CD4-positive, alpha-beta memory T cell (primary cell): ENCODE measurements at regions not wholly inside any gene's neighbourhood (a gene's known extent, or its start where the extent isn't known, plus 50 kb on each side); places are given as distances from the start of the nearest gene placed in this dataset.

Source experiments
- CTCF ChIA-PET: fragments of 350-600 bp; sonication (Branson Sonifier 250); formaldehyde crosslinking; loops from one replicate; lab custom pipeline; 2021; ENCODE audit warnings: inconsistent platforms; ENCODE audit not compliant: partially characterized antibody; lab: Charles Lee
- POLR2A ChIA-PET: fragments of 350-600 bp; sonication (Branson Sonifier 250); formaldehyde crosslinking; loops from one replicate; lab custom pipeline; 2021; ENCODE audit not compliant: partially characterized antibody; lab: Charles Lee
- DNase-seq, 5 donors: peaks; one replicate each; pipeline versions ENCODE4 v3.0.0 to v3.0.0-alpha.2; 2020 to 2022; ENCODE audit warnings: mixed read lengths in 1 of 5
- H3K27ac ChIP-seq: one replicate; pipeline ENCODE4 v1.7.0; 2013; ENCODE audit warnings: low read depth, low read length
- H3K27me3 ChIP-seq: 2 replicates; pipeline ENCODE4 v1.7.0; 2013; ENCODE audit warnings: mild to moderate bottlenecking, low read length, moderate library complexity; ENCODE audit not compliant: insufficient read depth
- H3K36me3 ChIP-seq: 2 replicates; pipeline ENCODE4 v1.7.0; 2013; ENCODE audit warnings: mild to moderate bottlenecking, low read length, moderate library complexity; ENCODE audit not compliant: insufficient read depth
- H3K4me1 ChIP-seq: 2 replicates; pipeline ENCODE4 v1.7.0; 2013; ENCODE audit warnings: mild to moderate bottlenecking, low read length, moderate library complexity; ENCODE audit not compliant: insufficient read depth
- H3K4me3 ChIP-seq, 2 donors: one replicate each; pipeline ENCODE4 v1.7.0; 2013; ENCODE audit warnings: low read length in 2 of 2, mild to moderate bottlenecking in 1 of 2
- H3K9me3 ChIP-seq, 2 donors: one replicate each; pipeline ENCODE4 v1.7.0; 2013; ENCODE audit warnings: low read length in 2 of 2, control low read depth in 1 of 2; ENCODE audit not compliant: control insufficient read depth in 1 of 2
- H3K27ac Mint-ChIP-seq, 7 donors: one replicate each; pipeline ENCODE4 v1.8.0; 2020 to 2021; ENCODE audit warnings: mixed read lengths in 7 of 7, mild to moderate bottlenecking in 6 of 7, inconsistent platforms in 3 of 7, moderate library complexity in 3 of 7
- H3K27me3 Mint-ChIP-seq, 2 donors: one replicate each; pipeline ENCODE4 v1.8.0; 2020 to 2021; ENCODE audit warnings: mixed read lengths in 2 of 2
- H3K36me3 Mint-ChIP-seq, 2 donors: one replicate each; pipeline ENCODE4 v1.8.0; 2020 to 2021; ENCODE audit warnings: mixed read lengths in 2 of 2, inconsistent platforms in 1 of 2, mild to moderate bottlenecking in 1 of 2
- H3K4me1 Mint-ChIP-seq, 4 donors: one replicate each; pipeline ENCODE4 v1.8.0; 2020 to 2021; ENCODE audit warnings: mixed read lengths in 4 of 4, mild to moderate bottlenecking in 1 of 4
- H3K4me3 Mint-ChIP-seq, 8 donors: one replicate each; pipeline ENCODE4 v1.8.0; 2020 to 2021; ENCODE audit warnings: mixed read lengths in 8 of 8, mild to moderate bottlenecking in 7 of 8, moderate library complexity in 6 of 8, inconsistent platforms in 3 of 8
- H3K9me3 Mint-ChIP-seq, 8 donors: one replicate each; pipeline ENCODE4 v1.8.0; 2020 to 2021; ENCODE audit warnings: mixed read lengths in 8 of 8, mild to moderate bottlenecking in 5 of 8, inconsistent platforms in 3 of 8, moderate library complexity in 1 of 8
- intact Hi-C: fragments of 100-400 bp; cut with micrococcal nuclease; formaldehyde crosslinking; loops from one replicate; pipeline ENCODE4 v1.15.1; 2023

DNA sequence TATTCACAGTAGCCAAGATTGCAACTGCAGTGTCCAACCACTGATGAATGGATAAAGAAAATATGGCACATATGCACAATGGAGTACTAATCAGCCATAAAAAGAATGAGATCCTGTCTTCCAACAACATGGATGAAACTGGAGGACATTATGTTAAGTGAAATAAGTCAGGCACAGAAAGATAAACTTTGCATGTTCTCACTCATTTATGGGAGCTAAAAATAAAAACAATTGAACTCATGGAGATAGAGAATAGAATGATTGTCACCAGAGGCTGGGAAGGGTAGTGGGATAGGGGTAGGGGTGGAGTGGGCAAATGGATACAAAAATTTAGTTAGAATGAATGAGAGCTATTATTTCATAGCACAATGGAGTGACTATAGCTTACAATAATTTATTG, 305.5 kb upstream of the ETAA1 start:
- Histone ChIP-seq H3K36me3 (no peaks in the 10 kb centered on the region), H3K4me1 (no peaks in the 10 kb centered on the region), H3K27ac (no peak overlapping the region), H3K9me3 (no peaks in the 10 kb centered on the region), H3K4me3 (no peak overlapping the region), H3K27me3 (no peaks in the 10 kb centered on the region)
- Mint-ChIP-seq H3K27me3 (no peaks in the 10 kb centered on the region), H3K4me1 (no peaks in the 10 kb centered on the region), H3K27ac (no peak overlapping the region), H3K9me3 (peaks cover 0 to 6% (median 0%) of the 10 kb centered on the region in 8 donors), H3K36me3 (no peaks in the 10 kb centered on the region), H3K4me3 (no peak overlapping the region)
- ChIA-PET POLR2A (no interaction called here), CTCF (no interaction called here)
- intact Hi-C loops, result no loop called here
- no peak for DNase-seq

DNA sequence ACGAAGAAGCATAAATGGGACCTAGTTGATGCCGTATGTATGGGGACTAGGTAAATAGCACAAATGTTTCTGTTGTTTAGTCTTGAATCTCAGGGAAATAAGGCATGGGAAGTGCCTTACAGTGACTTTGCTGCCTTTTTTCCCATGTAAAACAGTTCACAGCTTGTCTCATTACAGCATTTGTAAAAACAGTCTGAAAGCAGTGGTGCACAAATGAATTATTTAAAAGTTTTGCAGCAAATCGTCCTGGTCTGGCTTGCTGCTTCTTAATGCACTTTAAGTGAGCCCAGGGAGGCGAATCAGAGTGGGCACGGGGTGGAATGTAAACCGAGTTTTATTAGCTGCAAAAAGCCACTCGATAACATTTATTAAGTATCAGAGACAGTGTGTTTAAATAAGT, 302.0 kb upstream of the ETAA1 start:
- Mint-ChIP-seq H3K9me3 (peaks cover 0 to 7% (median 2%) of the 10 kb centered on the region in 8 donors), H3K27me3 (no peaks in the 10 kb centered on the region), H3K4me3 (no peak overlapping the region), H3K4me1 (no peaks in the 10 kb centered on the region), H3K27ac (no peak overlapping the region), H3K36me3 (no peaks in the 10 kb centered on the region)
- DNase-seq, result no peak
- H3K27ac ChIP-seq, result no peak overlapping the region
- H3K27me3 ChIP-seq, result no peaks in the 10 kb centered on the region
- no peaks in the 10 kb centered on the region for H3K36me3 ChIP-seq
- H3K4me1 ChIP-seq, result no peaks in the 10 kb centered on the region
- intact Hi-C loops, result no loop called here
- POLR2A ChIA-PET, result no interaction called here
- no peaks in the 10 kb centered on the region for H3K9me3 ChIP-seq
- CTCF ChIA-PET, result no interaction called here
- H3K4me3 ChIP-seq, result no peak overlapping the region

DNA sequence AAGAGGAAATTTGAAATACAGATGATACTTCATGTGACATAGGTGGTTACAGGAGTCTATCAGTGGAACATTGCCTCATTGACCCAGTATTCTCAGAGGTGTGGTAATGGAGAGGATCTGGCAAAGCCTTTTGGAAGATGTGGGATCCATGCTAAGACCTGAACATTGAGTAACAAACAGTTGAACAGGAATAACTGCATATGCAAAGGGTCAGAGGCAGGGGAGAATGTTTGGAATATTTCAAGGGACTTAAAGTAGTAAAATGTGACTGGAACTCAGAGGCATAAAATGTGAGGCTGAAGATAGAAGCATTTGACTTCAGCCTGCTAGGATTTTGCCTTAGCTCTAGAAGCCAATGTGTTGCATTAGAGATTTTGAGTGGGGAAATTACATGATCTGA, 300.2 kb upstream of the ETAA1 start:
- Histone ChIP-seq H3K9me3 (no peaks in the 10 kb centered on the region), H3K27me3 (no peaks in the 10 kb centered on the region), H3K27ac (no peak overlapping the region), H3K4me3 (no peak overlapping the region), H3K36me3 (no peaks in the 10 kb centered on the region), H3K4me1 (no peaks in the 10 kb centered on the region)
- intact Hi-C loops, result no loop called here
- no peaks in the 10 kb centered on the region for H3K36me3 Mint-ChIP-seq
- H3K27me3 Mint-ChIP-seq, result no peaks in the 10 kb centered on the region
- DNase-seq, result no peak
- no peak overlapping the region for H3K4me3 Mint-ChIP-seq
- no peaks in the 10 kb centered on the region for H3K4me1 Mint-ChIP-seq
- ChIA-PET POLR2A (no interaction called here), CTCF (no interaction called here)
- no peak overlapping the region for H3K27ac Mint-ChIP-seq
- H3K9me3 Mint-ChIP-seq, result peaks cover 0 to 7% (median 2%) of the 10 kb centered on the region in 8 donors

DNA sequence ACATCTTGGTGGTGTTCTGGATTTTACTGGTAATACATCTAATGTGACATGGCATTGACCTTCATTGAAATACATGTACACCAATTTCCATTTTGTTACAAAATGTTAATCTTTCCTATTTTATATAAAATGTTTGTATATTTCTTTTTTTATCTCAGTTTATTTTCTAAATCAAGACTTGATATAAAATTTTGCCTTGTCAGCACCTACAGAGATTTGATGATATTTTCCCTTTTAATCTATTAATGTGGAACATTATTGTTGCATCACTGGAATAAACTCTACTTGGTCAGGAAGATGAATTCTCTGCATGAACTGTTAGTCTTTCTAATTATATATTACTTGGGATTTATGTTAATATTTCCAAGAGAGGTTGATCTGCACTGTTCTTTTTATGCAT, 294.0 kb upstream of the ETAA1 start:
- Mint-ChIP-seq H3K27me3 (no peaks in the 10 kb centered on the region), H3K27ac (no peak overlapping the region), H3K4me1 (no peaks in the 10 kb centered on the region), H3K9me3 (peaks cover 0 to 30% (median 16%) of the 10 kb centered on the region in 8 donors), H3K4me3 (no peak overlapping the region), H3K36me3 (no peaks in the 10 kb centered on the region)
- Histone ChIP-seq H3K36me3 (no peaks in the 10 kb centered on the region), H3K4me3 (no peak overlapping the region), H3K27ac (no peak overlapping the region), H3K4me1 (no peaks in the 10 kb centered on the region), H3K9me3 (no peaks in the 10 kb centered on the region), H3K27me3 (no peaks in the 10 kb centered on the region)
- CTCF ChIA-PET, result no interaction called here
- POLR2A ChIA-PET, result no interaction called here
- DNase-seq, result no peak
- intact Hi-C loops, result no loop called here

DNA sequence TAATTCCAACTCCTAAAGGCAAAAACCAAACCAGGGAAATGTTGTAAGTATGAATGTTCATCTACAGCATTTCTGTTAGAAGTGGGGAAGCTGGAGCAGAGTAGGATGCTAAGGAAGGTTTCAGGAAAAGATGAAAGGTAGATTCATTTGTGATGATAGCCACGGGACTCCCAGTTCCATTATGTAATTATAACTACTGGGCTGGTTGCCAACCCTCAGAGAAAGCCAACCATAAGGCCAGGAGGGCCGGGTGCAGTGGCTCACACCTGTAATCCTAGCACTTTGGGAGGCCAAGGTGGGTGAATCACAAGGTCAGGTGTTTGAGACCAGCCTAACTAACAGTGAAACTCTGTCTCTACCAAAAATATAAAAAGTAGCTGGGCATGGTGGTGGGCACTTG, 288.9 kb upstream of the ETAA1 start:
- POLR2A ChIA-PET, result no interaction called here
- H3K9me3 Mint-ChIP-seq, result peaks cover 0 to 25% (median 13%) of the 10 kb centered on the region in 8 donors
- H3K4me3 Mint-ChIP-seq, result no peak overlapping the region
- CTCF ChIA-PET, result no interaction called here
- Histone ChIP-seq H3K27me3 (no peaks in the 10 kb centered on the region), H3K9me3 (no peaks in the 10 kb centered on the region), H3K4me3 (no peak overlapping the region), H3K27ac (no peak overlapping the region), H3K36me3 (no peaks in the 10 kb centered on the region), H3K4me1 (no peaks in the 10 kb centered on the region)
- no peaks in the 10 kb centered on the region for H3K27me3 Mint-ChIP-seq
- H3K36me3 Mint-ChIP-seq, result no peaks in the 10 kb centered on the region
- H3K4me1 Mint-ChIP-seq, result no peaks in the 10 kb centered on the region
- H3K27ac Mint-ChIP-seq, result no peak overlapping the region
- DNase-seq, result no peak
- intact Hi-C loops, result no loop called here

DNA sequence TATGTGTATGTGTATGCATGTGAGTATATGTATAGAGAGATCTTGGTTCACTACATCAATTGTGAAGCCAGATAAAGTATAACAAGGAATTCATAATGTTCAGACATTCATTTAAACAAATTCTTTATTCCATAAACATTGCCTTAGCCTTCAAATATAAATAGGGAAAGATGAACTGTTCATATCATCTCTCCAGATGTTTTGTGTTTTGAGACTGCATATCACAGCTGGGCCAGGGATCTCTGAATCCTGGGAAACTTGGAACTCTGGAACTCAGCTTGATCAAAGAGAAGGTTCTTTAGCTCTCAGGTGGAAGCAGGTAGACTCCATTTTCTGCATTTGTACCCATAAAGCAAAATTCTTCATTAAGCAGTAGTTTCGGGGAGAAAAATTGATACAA, 272.6 kb upstream of the ETAA1 start:
- no peaks in the 10 kb centered on the region for H3K9me3 ChIP-seq
- ChIA-PET POLR2A (no interaction called here), CTCF (no interaction called here)
- intact Hi-C loops, result no loop called here
- Mint-ChIP-seq H3K36me3 (no peaks in the 10 kb centered on the region), H3K27me3 (no peaks in the 10 kb centered on the region), H3K4me3 (no peak overlapping the region), H3K9me3 (peaks cover 0 to 10% (median 3%) of the 10 kb centered on the region in 8 donors), H3K27ac (no peak overlapping the region), H3K4me1 (no peaks in the 10 kb centered on the region)
- no peaks in the 10 kb centered on the region for H3K36me3 ChIP-seq
- DNase-seq, result no peak
- H3K4me1 ChIP-seq, result no peaks in the 10 kb centered on the region
- H3K4me3 ChIP-seq, result no peak overlapping the region
- no peak overlapping the region for H3K27ac ChIP-seq
- H3K27me3 ChIP-seq, result no peaks in the 10 kb centered on the region

DNA sequence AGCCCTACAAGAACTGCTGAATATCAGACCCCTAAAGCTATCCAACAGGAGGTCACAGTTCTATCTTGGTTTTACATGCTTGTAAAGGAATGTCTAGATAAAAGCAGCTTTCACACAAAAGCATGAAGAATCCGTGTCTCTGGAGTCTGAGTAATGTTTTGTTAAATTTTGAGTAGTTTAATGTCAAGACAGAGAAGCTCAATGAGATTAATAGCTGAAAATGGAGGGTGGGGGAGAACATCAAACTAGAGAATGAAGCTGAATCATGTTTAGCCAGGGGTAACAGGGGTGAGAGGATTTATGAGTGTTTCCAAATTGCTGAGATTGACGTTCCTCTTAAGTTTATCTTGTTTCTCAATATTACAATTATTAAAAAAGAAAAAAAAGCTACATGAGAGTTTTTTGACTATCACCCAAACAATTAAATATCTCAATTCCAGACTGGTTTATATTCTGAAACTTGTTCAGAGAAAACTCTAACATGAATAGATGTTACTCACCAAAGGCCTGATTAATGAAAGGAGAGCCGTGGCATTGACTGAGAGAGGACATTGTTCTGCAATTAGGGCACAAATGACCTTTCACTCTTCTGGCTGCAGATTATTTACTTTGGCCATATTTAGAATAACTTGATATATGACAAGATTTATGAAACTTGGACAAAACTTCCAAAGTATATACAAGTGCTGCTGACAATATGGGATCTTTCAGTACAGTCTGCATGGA, 266.4 kb upstream of the ETAA1 start:
- intact Hi-C loops, result no loop called here
- Mint-ChIP-seq H3K9me3 (peaks cover 0 to 8% (median 1%) of the 10 kb centered on the region in 8 donors), H3K36me3 (no peaks in the 10 kb centered on the region)

DNA sequence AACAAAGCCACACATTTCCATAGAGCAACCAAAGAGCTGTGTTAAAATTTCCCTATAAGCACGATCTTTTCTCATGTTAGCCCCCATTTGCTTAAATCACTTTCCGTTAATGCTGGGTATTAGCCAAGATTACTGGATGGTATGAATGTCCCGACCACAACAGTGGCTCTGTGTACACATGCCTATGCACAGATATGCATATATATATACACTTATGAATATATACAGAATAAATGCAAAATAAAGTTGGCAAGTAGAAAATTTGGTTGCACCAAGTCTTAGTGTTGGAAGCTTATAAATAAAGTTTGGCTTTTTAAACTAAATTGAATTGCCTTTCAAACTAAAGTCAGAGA, 265.9 kb upstream of the ETAA1 start:
- Mint-ChIP-seq H3K36me3 (no peaks in the 10 kb centered on the region), H3K27ac (no peak overlapping the region), H3K27me3 (no peaks in the 10 kb centered on the region), H3K4me1 (no peaks in the 10 kb centered on the region), H3K4me3 (no peak overlapping the region), H3K9me3 (peaks cover 0 to 5% (median 1%) of the 10 kb centered on the region in 8 donors)
- no peak for DNase-seq
- ChIA-PET POLR2A (no interaction called here), CTCF (no interaction called here)
- Histone ChIP-seq H3K27ac (no peak overlapping the region), H3K9me3 (no peaks in the 10 kb centered on the region), H3K4me1 (no peaks in the 10 kb centered on the region), H3K27me3 (no peaks in the 10 kb centered on the region), H3K36me3 (no peaks in the 10 kb centered on the region), H3K4me3 (no peak overlapping the region)
- intact Hi-C loops, result no loop called here

More for the DNA sequence above, 266.4 kb upstream of the ETAA1 start:
- H3K27ac Mint-ChIP-seq, result no peak overlapping the region
- H3K4me3 Mint-ChIP-seq, result no peak overlapping the region
- POLR2A ChIA-PET, result no interaction called here
- no peaks in the 10 kb centered on the region for H3K9me3 ChIP-seq
- H3K27ac ChIP-seq, result no peak overlapping the region
- no peak for DNase-seq
- no peaks in the 10 kb centered on the region for H3K36me3 ChIP-seq
- H3K27me3 Mint-ChIP-seq, result no peaks in the 10 kb centered on the region
- no peaks in the 10 kb centered on the region for H3K4me1 ChIP-seq
- H3K27me3 ChIP-seq, result no peaks in the 10 kb centered on the region
- CTCF ChIA-PET, result no interaction called here
- no peaks in the 10 kb centered on the region for H3K4me1 Mint-ChIP-seq
- no peak overlapping the region for H3K4me3 ChIP-seq
